T-helper 17 cell (primary cell): ENCODE measurements at regions not wholly inside any gene's neighbourhood (a gene's known extent, or its start where the extent isn't known, plus 50 kb on each side); places are given as distances from the start of the nearest gene placed in this dataset.
"Not testable (repeated sequence)": the region's sequence is repeated elsewhere in the genome, so short reads cannot be mapped to it uniquely, and the experiment has no call there.

ENCODE experiments used
- ATAC-seq: fragments of 150-1000 bp; cut with Tn5 transposase; 2 replicates; pipeline ENCODE4 v1.10.0; 2021; ENCODE audit warnings: mild to moderate bottlenecking, moderate library complexity
- DNase-seq, 3 donors: peaks; one replicate each; pipeline versions ENCODE4 v3.0.0 to v3.0.0-alpha.2; 2020 to 2021
- H3K9me3 ChIP-seq: one replicate; pipeline ENCODE4 v1.7.0; 2013; ENCODE audit warnings: low read length, mild to moderate bottlenecking; ENCODE audit not compliant: control insufficient read depth, poor library complexity, severe bottlenecking
- H3K27ac Mint-ChIP-seq: one replicate; pipeline ENCODE4 v1.8.0; 2022; ENCODE audit warnings: mild to moderate bottlenecking, moderate library complexity, mixed read lengths
- H3K27me3 Mint-ChIP-seq: one replicate; pipeline ENCODE4 v1.8.0; 2022; ENCODE audit warnings: mixed read lengths
- H3K36me3 Mint-ChIP-seq: one replicate; pipeline ENCODE4 v1.8.0; 2022; ENCODE audit warnings: low read depth, mixed read lengths
- H3K4me1 Mint-ChIP-seq: one replicate; pipeline ENCODE4 v1.8.0; 2022; ENCODE audit warnings: mild to moderate bottlenecking, mixed read lengths
- H3K4me3 Mint-ChIP-seq: one replicate; pipeline ENCODE4 v1.8.0; 2022; ENCODE audit warnings: mild to moderate bottlenecking, moderate library complexity, mixed read lengths

DNA sequence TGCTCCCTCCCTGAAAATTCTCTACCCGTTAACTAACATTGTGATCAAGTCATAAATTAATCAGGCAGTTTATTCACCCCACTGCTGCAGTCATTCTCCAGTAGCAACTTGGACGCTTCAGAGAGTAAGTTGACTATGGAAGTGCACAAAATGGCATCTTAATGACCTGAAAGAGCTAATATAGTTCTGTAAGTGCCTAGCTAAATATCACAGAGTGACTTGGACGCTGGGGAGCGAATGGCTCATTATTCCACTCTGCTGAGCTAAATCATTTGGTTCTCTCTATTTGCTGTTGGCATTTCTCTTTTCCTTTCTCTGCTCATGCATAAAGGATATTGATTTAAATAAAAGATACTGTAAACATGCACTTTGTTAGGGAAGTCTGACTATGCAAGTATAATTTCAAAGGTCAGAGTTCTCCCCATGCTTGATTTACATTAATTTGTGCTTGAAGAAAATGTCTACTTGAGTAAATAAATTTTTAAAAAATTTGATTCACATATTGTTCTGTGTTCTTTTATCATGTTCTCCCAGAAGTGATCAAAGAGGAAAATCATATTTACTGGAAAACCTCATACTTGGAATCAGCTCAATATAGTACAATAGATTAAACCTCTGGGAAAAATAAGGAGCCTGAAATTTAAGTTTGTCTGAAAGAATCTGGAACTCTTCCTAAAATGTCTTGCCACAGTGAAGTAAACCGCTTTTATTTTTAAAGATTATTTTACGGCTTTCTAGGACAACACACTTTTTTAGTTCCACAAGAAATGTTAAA is 169.5 kb upstream of the HAPLN1 start:
- Mint-ChIP-seq H3K27me3 (no peaks in the 10 kb centered on the region), H3K27ac (no peak overlapping the region), H3K4me1 (no peaks in the 10 kb centered on the region), H3K36me3 (no peaks in the 10 kb centered on the region), H3K4me3 (no peak overlapping the region)
- no peak for ATAC-seq
- no peak for DNase-seq
- no peaks in the 10 kb centered on the region for H3K9me3 ChIP-seq

- H3K9me3 ChIP-seq, result no peaks in the 10 kb centered on the region
- H3K27ac Mint-ChIP-seq, result no peak overlapping the region
- no peaks in the 10 kb centered on the region for H3K27me3 Mint-ChIP-seq
- DNase-seq (no peak), ATAC-seq (no peak)
- no peaks in the 10 kb centered on the region for H3K4me1 Mint-ChIP-seq
- no peak overlapping the region for H3K4me3 Mint-ChIP-seq
- no peaks in the 10 kb centered on the region for H3K36me3 Mint-ChIP-seq
Measured at GRCh38 chr5:83877911-83878706, 157.5 kb upstream of the HAPLN1 start.

DNA sequence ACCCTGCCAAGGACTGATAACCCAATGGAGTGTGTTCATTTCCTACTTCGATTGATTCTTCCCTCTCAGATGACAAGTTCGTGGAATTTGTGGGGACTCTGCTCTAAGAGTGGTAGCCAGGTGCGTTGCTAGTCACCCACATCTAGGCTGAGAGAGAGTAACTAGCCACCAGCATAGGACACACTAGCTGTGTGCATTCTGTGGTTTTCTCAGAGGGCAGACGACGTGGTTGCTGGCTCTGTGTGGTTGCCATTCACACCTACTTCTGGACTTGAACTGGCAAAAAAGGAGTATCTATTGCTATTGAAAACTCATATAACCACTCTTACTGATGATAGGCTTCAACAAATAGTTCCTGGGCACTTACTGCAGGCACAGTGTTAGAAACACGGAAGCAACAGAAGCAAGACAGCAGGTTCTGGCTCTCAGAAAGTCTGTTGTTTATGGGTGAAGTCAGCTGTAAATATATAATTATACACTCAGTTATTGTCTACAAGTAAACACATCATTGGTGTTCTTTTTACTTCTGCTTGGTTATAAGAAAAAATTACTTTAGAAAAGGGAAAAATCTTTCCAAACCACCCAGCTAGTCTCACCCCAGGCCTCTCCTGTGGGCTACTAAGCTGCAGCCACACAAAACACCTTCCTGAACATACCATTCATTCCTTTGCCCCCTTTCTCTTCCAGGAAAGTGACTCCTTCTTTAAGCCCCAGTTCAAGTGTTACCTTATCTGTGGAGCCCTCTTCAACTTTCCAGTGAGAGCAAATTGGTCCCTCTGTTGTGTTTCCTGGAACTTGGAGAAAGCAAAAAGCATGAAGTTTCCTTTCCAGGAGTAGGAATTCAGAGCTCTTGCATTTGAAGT is 151.1 kb upstream of the HAPLN1 start:
- H3K27me3 Mint-ChIP-seq, result no peaks in the 10 kb centered on the region
- H3K9me3 ChIP-seq, result no peaks in the 10 kb centered on the region
- no peaks in the 10 kb centered on the region for H3K36me3 Mint-ChIP-seq
- no peak overlapping the region for H3K27ac Mint-ChIP-seq
- no peaks in the 10 kb centered on the region for H3K4me1 Mint-ChIP-seq
- DNase-seq (no peak), ATAC-seq (no peak)
- no peak overlapping the region for H3K4me3 Mint-ChIP-seq

DNA sequence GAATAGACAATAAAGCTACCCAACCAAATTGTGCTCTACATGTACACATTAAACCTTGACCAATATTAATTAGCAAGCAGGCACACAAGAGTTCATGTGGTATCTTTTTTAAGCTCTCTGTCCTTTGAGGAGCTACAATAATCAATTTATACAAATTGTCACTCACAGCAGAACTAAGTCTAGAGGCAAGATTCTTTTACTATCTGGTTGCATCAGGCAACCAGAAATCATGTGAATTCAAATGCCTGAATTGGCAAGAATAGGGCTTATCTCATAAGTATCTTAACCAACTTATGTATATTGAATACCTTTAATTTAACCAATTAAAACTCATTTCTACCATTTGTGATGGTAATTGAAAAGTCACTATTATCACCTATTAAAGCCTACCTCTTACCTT is 145.5 kb upstream of the HAPLN1 start:
- no peak for ATAC-seq
- H3K4me3 Mint-ChIP-seq, result no peak overlapping the region
- H3K27ac Mint-ChIP-seq, result no peak overlapping the region

DNA sequence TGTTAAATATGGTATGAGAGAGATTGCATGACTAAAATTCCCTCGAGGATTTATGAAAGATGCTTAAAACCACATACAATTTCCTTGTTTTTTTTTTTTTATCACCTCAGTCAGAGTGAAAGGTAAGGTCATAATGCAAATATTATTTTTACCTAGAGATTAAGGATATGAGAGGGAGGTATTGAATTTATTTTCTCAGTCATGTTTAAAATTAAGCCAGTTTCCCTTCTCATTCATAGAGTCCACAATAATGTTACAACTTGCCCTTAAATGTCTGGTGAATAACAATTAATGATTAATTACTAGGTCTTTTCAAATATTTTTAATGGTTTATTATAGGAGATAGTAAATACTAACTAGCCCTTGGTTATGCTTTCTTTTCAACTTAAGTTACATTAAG is 144.9 kb upstream of the HAPLN1 start:
- no peak for ATAC-seq
- no peaks in the 10 kb centered on the region for H3K9me3 ChIP-seq
- H3K4me1 Mint-ChIP-seq, result no peaks in the 10 kb centered on the region
- no peak overlapping the region for H3K4me3 Mint-ChIP-seq
- no peaks in the 10 kb centered on the region for H3K27me3 Mint-ChIP-seq
- H3K36me3 Mint-ChIP-seq, result no peaks in the 10 kb centered on the region
- H3K27ac Mint-ChIP-seq, result no peak overlapping the region
- DNase-seq, result no peak

More for the DNA sequence above, 145.5 kb upstream of the HAPLN1 start:
- Mint-ChIP-seq H3K36me3 (no peaks in the 10 kb centered on the region), H3K4me1 (no peaks in the 10 kb centered on the region), H3K27me3 (no peaks in the 10 kb centered on the region)
- DNase-seq, result no peak
- no peaks in the 10 kb centered on the region for H3K9me3 ChIP-seq

DNA sequence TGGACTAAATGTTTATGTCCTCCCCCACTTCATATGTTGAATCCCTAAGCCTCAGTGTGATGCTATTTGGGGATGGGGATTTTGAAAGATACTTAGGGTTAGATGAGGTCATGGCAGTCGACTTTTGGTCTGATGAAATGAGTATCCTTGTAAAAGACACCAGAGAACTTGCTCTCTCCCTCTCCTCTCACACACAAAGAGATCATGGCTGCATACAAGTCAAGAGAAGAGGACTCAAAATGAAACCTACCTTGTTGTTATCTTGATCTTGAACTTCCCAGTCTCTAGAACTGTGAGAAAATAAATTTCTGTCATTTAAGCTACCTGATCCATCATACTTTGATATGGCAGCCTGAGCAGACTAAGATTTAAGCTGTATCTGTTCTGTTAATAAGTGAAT is 144.0 kb upstream of the HAPLN1 start:
- Mint-ChIP-seq H3K4me3 (no peak overlapping the region), H3K27me3 (no peaks in the 10 kb centered on the region), H3K27ac (no peak overlapping the region), H3K36me3 (no peaks in the 10 kb centered on the region), H3K4me1 (no peaks in the 10 kb centered on the region)
- ATAC-seq (no peak), DNase-seq (no peak)
- H3K9me3 ChIP-seq, result no peaks in the 10 kb centered on the region

DNA sequence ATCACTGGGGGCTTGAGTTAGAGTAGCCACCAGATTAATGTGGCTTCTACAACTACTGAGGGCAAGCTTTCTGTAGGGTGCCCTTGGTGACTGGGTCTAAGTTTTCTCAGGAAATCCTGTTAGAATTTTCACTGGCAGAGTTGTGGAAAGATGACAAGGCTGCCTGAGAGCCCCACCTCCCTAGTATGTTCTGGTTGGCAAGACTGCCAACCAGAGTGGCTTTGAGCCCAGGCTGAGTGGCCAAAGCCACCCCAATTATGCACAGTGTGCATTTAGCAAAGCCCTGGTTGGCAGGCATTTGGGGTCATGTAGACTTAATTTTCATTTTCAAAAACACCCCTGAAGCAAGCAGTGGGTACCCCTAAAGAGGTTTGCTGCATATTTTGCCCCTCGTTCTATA is 136.7 kb upstream of the HAPLN1 start:
- Mint-ChIP-seq H3K4me1 (no peaks in the 10 kb centered on the region), H3K27me3 (no peaks in the 10 kb centered on the region), H3K27ac (no peak overlapping the region), H3K36me3 (no peaks in the 10 kb centered on the region), H3K4me3 (no peak overlapping the region)
- ATAC-seq (no peak), DNase-seq (no peak)
- H3K9me3 ChIP-seq, result no peaks in the 10 kb centered on the region

DNA sequence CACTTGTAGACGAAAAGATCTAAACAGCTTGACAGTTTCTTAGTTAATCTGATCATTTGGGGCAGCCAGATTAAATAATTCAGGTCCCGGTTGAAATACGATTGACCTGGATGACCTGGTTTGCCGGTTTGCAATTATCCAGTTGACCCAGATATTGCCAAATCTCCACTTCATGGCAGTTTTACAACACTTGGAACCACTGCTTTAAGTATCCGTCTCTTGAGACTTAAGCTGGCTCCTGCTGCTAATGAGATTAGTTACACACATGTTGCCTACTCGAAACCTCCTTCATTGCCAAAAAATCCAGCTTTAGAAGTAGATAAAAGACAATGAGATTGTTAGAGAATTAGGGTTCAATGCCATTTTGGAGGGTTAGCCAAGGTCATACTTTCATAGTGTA is 136.2 kb upstream of the HAPLN1 start:
- no peak for DNase-seq
- ATAC-seq, result no peak
- Mint-ChIP-seq H3K36me3 (no peaks in the 10 kb centered on the region), H3K27ac (no peak overlapping the region), H3K4me1 (no peaks in the 10 kb centered on the region), H3K27me3 (no peaks in the 10 kb centered on the region), H3K4me3 (no peak overlapping the region)
- H3K9me3 ChIP-seq, result no peaks in the 10 kb centered on the region

GRCh38 chr5:83850412-83850811 is 129.8 kb upstream of the HAPLN1 start:
- not testable (repeated sequence) for H3K4me3 Mint-ChIP-seq, DNase-seq, ATAC-seq, H3K9me3 ChIP-seq, H3K4me1 Mint-ChIP-seq, H3K27ac Mint-ChIP-seq, H3K36me3 Mint-ChIP-seq, H3K27me3 Mint-ChIP-seq

DNA sequence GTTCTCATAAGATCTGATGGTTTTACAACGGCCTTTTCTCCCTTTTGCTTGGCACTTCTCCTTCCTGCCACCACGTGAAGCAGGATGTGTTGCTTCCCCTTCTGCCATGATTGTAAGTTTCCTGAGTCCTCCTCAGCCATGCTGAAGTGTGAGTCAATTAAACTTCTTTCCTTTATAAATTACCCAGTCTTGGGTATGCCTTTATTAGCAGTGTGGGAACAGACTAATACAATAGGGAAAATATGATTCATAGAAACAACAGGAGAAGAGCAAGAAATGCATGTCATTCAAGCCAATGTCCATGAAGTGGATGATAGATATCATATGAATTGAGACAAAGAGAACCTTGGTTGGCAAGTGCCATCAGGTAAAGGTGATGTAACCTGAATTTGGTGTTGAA is 128.3 kb upstream of the HAPLN1 start:
- DNase-seq (no peak), ATAC-seq (no peak)
- Mint-ChIP-seq H3K27me3 (no peaks in the 10 kb centered on the region), H3K4me3 (no peak overlapping the region), H3K36me3 (no peaks in the 10 kb centered on the region), H3K27ac (no peak overlapping the region), H3K4me1 (no peaks in the 10 kb centered on the region)
- H3K9me3 ChIP-seq, result no peaks in the 10 kb centered on the region

- Mint-ChIP-seq H3K4me1 (no peaks in the 10 kb centered on the region), H3K27me3 (no peaks in the 10 kb centered on the region), H3K27ac (no peak overlapping the region), H3K36me3 (no peaks in the 10 kb centered on the region), H3K4me3 (no peak overlapping the region)
- no peak for ATAC-seq
- H3K9me3 ChIP-seq, result no peaks in the 10 kb centered on the region
- DNase-seq, result no peak
Measured at GRCh38 chr5:83846624-83847350, 126.1 kb upstream of the HAPLN1 start.

DNA sequence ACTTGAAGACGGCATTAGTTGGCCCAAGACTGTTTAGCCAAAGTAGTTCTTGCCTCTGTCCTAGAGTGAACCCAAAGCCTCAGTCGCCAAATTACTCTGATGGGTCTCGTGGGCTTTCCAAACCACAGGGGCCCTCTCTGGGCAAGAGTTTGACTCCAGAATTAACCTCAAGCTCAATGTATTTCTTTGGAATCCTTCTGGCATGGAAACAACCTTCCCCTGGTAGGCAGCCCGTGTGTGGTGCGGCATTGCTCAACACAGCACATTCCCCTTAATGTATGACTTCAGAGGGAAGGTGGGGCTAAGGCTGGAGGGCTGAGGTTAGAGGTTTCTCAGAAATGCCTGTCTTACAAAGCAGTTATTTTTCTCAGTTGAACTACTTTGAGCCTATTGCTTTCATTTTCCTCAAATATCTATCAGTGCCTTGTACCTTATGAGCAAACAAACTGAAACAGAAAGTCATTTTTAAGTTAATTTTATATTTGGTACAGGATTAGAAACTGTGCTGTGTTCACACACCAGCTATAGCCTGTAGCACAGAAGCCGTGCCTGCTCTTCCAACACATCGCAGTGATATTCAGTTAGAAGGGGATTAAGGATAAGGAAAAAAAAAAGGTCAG is 123.9 kb upstream of the HAPLN1 start:
- no peak for DNase-seq
- Mint-ChIP-seq H3K36me3 (no peaks in the 10 kb centered on the region), H3K4me1 (no peaks in the 10 kb centered on the region), H3K27ac (peak overlapping the region; percentile 49), H3K27me3 (no peaks in the 10 kb centered on the region), H3K4me3 (peak overlapping the region; percentile 2)
- peak; percentile 85 for ATAC-seq
- no peaks in the 10 kb centered on the region for H3K9me3 ChIP-seq
